NB4 (cell line): ENCODE measurements at regions not wholly inside any gene's neighbourhood (a gene's known extent, or its start where the extent isn't known, plus 50 kb on each side); places are given as distances from the start of the nearest gene placed in this dataset.

Experiments used
- DNase-seq: peaks from one replicate; pipeline ENCODE4 v3.0.0; 2010; ENCODE audit warnings: low read depth
- H3K4me3 ChIP-seq: one replicate; pipeline ENCODE4 v1.5.1; 2011; ENCODE audit warnings: mild to moderate bottlenecking, low read depth, low read length, moderate library complexity
- MYC ChIP-seq: IDR thresholded peaks from 2 replicates; pipeline ENCODE4 v1.6.1; 2011; ENCODE audit warnings: low read depth, low read length
- POLR2A ChIP-seq: IDR thresholded peaks from 2 replicates; pipeline ENCODE4 v1.6.1; 2011; ENCODE audit warnings: mild to moderate bottlenecking; ENCODE audit not compliant: insufficient read length; ENCODE audit errors: extremely low read depth
- TF ChIP-seq, protein P1 (sequence below): IDR thresholded peaks from one replicate; pipeline ENCODE4 v1.5.1; 2012; ENCODE audit warnings: low read depth, low read length
- TF ChIP-seq, protein P2 (sequence below): IDR thresholded peaks from 2 replicates; pipeline ENCODE4 v1.6.1; 2011; ENCODE audit warnings: low read depth, low read length

DNA sequence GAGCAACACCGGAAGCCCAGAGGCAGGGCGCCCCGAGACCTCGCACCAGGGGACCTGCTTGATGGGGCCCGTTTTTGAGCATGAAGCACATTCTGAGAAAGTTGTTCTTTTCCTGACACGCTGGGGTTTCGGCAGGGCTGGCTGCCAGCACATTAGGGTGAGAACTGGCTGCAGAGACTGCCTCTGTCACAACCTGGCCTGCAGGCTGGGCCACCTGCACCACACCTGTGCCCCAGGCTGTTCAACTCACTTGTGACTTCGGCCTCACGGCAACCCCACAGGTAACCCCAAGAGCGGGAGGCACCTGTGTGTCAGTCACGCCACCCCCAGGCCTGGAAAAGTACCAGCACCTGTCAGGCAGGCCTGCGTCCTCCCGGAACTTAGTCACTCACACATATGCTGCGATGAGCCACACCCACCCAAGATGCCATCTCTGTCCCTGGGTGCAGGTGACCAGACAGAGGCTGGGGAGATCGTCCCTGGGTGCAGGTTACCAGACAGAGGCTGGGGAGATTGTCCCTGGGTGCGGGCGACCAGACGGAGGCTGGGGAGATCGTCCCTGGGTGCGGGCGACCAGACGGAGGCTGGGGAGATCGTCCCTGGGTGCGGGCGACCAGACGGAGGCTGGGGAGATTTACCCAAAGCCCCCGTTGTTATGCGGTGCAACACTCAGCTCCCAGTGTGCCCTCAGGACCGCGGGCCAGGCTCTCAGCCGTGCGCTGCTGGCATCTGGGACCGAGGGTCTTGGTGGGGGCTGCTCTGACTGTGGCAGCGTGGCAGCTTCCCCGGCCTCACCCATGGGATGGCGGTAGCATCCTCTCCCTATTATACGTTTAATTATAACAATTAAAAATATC, 82.5 kb upstream of the BHLHE23 start:
- no peak overlapping the region for H3K4me3 ChIP-seq
- no peak for TF ChIP-seq MYC
- TF ChIP-seq, protein P1, sequence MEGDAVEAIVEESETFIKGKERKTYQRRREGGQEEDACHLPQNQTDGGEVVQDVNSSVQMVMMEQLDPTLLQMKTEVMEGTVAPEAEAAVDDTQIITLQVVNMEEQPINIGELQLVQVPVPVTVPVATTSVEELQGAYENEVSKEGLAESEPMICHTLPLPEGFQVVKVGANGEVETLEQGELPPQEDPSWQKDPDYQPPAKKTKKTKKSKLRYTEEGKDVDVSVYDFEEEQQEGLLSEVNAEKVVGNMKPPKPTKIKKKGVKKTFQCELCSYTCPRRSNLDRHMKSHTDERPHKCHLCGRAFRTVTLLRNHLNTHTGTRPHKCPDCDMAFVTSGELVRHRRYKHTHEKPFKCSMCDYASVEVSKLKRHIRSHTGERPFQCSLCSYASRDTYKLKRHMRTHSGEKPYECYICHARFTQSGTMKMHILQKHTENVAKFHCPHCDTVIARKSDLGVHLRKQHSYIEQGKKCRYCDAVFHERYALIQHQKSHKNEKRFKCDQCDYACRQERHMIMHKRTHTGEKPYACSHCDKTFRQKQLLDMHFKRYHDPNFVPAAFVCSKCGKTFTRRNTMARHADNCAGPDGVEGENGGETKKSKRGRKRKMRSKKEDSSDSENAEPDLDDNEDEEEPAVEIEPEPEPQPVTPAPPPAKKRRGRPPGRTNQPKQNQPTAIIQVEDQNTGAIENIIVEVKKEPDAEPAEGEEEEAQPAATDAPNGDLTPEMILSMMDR = no peak
- TF ChIP-seq, protein P2, sequence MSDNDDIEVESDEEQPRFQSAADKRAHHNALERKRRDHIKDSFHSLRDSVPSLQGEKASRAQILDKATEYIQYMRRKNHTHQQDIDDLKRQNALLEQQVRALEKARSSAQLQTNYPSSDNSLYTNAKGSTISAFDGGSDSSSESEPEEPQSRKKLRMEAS = no peak
- DNase-seq = no peak

DNA sequence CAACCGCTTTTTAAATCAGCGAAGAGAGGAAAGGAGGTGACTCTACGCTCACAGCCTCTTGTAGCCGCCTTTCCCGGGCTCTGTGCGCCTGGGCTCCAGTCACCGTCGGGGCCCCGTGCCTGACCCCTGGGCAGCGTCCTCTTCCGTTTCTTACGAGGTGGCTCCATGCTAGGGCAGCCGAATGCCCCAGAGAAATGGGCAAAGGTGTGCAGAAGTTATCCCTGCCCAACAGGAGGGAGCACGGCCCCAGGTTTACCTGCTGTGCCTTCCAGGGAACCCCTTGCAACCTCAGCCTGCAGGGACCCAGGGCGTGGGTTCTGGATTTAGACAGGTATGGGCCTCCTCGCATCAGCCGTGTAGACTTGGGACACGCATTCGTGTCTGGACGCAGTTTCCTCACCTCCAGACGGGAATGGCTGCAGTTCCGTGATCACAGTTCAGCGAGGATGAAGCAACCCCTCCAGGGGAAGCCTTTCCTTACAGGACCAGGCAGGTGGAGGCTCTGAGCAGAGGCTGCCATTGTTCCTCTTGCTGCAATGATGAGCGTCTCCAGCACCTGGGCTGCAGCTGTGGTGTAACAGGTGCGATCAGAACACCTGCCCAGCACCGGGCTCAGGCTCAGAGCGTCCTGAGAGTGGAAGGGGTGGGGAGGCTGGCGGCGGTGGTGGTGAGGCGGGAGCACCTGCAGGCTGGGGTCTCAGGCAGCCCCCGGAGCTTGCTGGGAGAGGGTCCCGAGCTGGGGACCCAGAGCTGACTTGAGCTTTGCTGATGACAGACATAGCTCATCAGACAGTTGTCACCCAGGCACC, 81.3 kb upstream of the BHLHE23 start:
- DNase-seq = no peak
- no peak overlapping the region for H3K4me3 ChIP-seq
- TF ChIP-seq, protein P2 = no peak
- TF ChIP-seq, protein P1 = no peak
- no peak for TF ChIP-seq MYC
- TF ChIP-seq POLR2A = no peak

GRCh38 chr20:63087236-63087871, 80.6 kb upstream of the BHLHE23 start:
- no peak overlapping the region for H3K4me3 ChIP-seq
- DNase-seq = no peak
- TF ChIP-seq POLR2A = no peak
- no peak for TF ChIP-seq MYC

DNA sequence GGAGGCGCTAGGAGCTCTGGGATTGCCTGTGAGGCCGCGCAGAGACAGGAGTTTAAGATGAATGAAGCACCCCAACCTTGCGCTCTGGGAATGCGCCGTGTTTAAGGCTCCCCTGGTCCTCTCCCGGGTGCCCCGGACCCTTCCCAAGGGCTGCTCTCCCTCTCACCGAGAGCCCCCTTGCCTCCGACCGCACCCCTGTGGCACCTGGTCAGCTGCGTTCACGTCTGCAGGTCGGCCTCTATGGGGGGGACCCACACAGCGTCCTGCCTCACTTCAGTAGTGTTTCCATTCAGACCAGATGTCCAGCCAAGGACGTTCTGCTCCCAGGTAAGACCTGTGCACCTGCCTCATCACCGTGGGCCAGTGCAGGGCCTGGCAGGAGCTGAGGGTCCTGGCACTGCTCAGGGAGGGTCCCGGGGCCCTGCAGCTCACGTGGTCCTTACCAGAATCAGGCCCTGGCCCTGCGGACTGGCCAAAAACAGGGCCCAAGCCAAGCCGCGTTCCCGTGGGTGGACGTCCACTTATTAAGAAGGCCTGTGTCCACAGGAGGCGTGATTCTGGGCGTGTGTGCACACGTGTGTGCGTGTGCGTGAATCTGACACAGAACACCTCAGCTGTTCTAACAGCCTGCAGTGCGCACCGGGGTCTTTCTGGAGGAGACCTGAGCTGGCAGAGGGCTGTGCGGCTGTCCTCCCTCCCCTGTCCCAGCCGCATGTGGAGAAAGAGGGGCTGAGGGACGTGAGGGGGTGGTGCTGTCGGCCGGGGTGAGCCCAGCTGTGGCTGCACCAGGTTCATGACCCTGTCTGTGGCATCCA, 79.9 kb upstream of the BHLHE23 start:
- TF ChIP-seq, protein P1 = no peak
- TF ChIP-seq POLR2A = no peak
- TF ChIP-seq, protein P2 = no peak
- TF ChIP-seq MYC = no peak
- no peak for DNase-seq
- no peak overlapping the region for H3K4me3 ChIP-seq

DNA sequence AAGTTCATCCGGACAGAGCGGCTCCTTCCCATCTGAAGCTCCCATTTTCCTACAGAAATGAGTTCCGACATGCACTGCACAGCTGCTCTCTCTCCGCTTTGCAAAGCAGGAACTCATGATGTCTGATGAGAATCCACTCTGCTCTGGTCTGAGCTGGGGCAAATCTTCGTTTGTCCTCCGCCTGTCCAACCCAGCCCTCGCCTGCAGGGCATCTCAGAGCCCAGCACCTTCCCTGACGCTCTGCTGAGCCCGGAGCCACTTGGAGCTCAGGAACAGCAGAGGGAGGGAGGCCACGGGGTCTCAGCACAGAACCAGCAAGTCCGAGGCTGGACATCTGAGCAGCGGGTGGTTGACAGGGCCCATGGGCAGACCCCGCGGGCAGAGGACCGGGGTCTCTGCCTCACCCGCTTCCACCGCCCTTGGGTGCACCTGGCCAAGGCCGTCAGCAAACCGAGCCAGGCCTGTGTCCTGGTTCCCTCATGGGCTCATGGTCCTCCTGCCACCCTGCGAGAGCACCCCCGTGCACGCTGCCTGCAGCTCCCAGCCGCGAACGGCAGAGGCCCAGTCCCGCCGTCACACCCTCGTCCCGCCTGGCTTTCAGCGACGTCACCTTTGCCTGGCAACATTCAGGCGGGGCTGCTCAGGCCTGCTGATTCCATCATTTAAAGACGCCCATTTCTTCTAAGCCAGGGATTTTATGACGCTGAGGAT, 78.5 kb upstream of the BHLHE23 start:
- TF ChIP-seq MYC (no peak), POLR2A (no peak)
- TF ChIP-seq, protein P2 = no peak
- TF ChIP-seq, protein P1 = no peak
- DNase-seq = no peak
- H3K4me3 ChIP-seq = no peak overlapping the region
